Mucosa of rectum (tissue), 2 donors: ENCODE measurements at regions not wholly inside any gene's neighbourhood (a gene's known extent, or its start where the extent isn't known, plus 50 kb on each side); places are given as distances from the start of the nearest gene placed in this dataset.

ENCODE experiments used
- H3K27ac ChIP-seq, 2 donors: one replicate each; pipeline ENCODE4 v1.7.0; 2013; ENCODE audit warnings: inconsistent platforms in 2 of 2, low read depth in 2 of 2, low read length in 2 of 2
- H3K27me3 ChIP-seq, 2 donors: one replicate each; pipeline ENCODE4 v1.7.0; 2013; ENCODE audit warnings: low read length in 2 of 2; ENCODE audit not compliant: control insufficient read depth in 2 of 2, insufficient read depth in 2 of 2
- H3K36me3 ChIP-seq, 2 donors: one replicate each; pipeline ENCODE4 v1.7.0; 2013; ENCODE audit warnings: low read length in 2 of 2; ENCODE audit not compliant: control insufficient read depth in 2 of 2, insufficient read depth in 2 of 2
- H3K4me1 ChIP-seq, 2 donors: one replicate each; pipeline ENCODE4 v1.7.0; 2013; ENCODE audit warnings: low read length in 2 of 2, mild to moderate bottlenecking in 1 of 2; ENCODE audit not compliant: control insufficient read depth in 2 of 2, insufficient read depth in 2 of 2
- H3K4me3 ChIP-seq, 2 donors: one replicate each; pipeline ENCODE4 v1.7.0; 2013; ENCODE audit warnings: low read length in 2 of 2
- H3K9ac ChIP-seq, 2 donors: one replicate each; pipeline ENCODE4 v1.7.0; 2013; ENCODE audit warnings: low read length in 2 of 2, low read depth in 1 of 2, mild to moderate bottlenecking in 1 of 2
- H3K9me3 ChIP-seq, 2 donors: one replicate each; pipeline ENCODE4 v1.7.0; 2013; ENCODE audit warnings: low read length in 2 of 2; ENCODE audit not compliant: control insufficient read depth in 2 of 2
- donor health status: healthy.
- donor health status: Normal muscosa, but diverticular disease.

- Histone ChIP-seq H3K4me1 (no peaks in the 10 kb centered on the region), H3K27ac (no peak overlapping the region)
Observed at GRCh38 chr18:23311351-23312121, 141.6 kb upstream of the RIOK3 start.

GRCh38 chr18:23313379-23313778, 139.7 kb upstream of the RIOK3 start:
- Histone ChIP-seq H3K4me1 (no peaks in the 10 kb centered on the region), H3K27ac (no peak overlapping the region), H3K4me3 (no peak overlapping the region), H3K27me3 (no peaks in the 10 kb centered on the region), H3K36me3 (no peaks in the 10 kb centered on the region), H3K9me3 (no peaks in the 10 kb centered on the region), H3K9ac (no peak overlapping the region)

More at GRCh38 chr18:23311351-23312121, 141.6 kb upstream of the RIOK3 start:
- Histone ChIP-seq H3K9ac (no peak overlapping the region), H3K27me3 (no peaks in the 10 kb centered on the region), H3K9me3 (no peaks in the 10 kb centered on the region), H3K36me3 (no peaks in the 10 kb centered on the region), H3K4me3 (no peak overlapping the region)

GRCh38 chr18:23314672-23315071, 138.4 kb upstream of the RIOK3 start:
- H3K9me3 ChIP-seq, result no peaks in the 10 kb centered on the region
- H3K36me3 ChIP-seq, result no peaks in the 10 kb centered on the region
- no peaks in the 10 kb centered on the region for H3K4me1 ChIP-seq
- H3K27me3 ChIP-seq, result no peaks in the 10 kb centered on the region
- no peak overlapping the region for H3K9ac ChIP-seq
- no peak overlapping the region for H3K27ac ChIP-seq
- H3K4me3 ChIP-seq, result no peak overlapping the region

GRCh38 chr18:23316316-23316715, 136.8 kb upstream of the RIOK3 start:
- no peaks in the 10 kb centered on the region for H3K4me1 ChIP-seq
- no peak overlapping the region for H3K27ac ChIP-seq
- no peaks in the 10 kb centered on the region for H3K36me3 ChIP-seq
- H3K9ac ChIP-seq, result no peak overlapping the region
- no peaks in the 10 kb centered on the region for H3K27me3 ChIP-seq
- H3K9me3 ChIP-seq, result no peaks in the 10 kb centered on the region
- no peak overlapping the region for H3K4me3 ChIP-seq

- Histone ChIP-seq H3K27ac (no peak overlapping the region), H3K4me1 (no peaks in the 10 kb centered on the region), H3K9ac (no peak overlapping the region), H3K4me3 (no peak overlapping the region), H3K27me3 (no peaks in the 10 kb centered on the region), H3K36me3 (no peaks in the 10 kb centered on the region), H3K9me3 (no peaks in the 10 kb centered on the region)
Observed at GRCh38 chr18:23316988-23317387, 136.1 kb upstream of the RIOK3 start.

GRCh38 chr18:23317975-23318675, 135.0 kb upstream of the RIOK3 start:
- no peak overlapping the region for H3K27ac ChIP-seq
- H3K9ac ChIP-seq, result no peak overlapping the region
- H3K4me1 ChIP-seq, result no peaks in the 10 kb centered on the region
- H3K36me3 ChIP-seq, result no peaks in the 10 kb centered on the region
- no peaks in the 10 kb centered on the region for H3K9me3 ChIP-seq
- H3K4me3 ChIP-seq, result no peak overlapping the region
- no peaks in the 10 kb centered on the region for H3K27me3 ChIP-seq

GRCh38 chr18:23320709-23321236, 132.3 kb upstream of the RIOK3 start:
- no peak overlapping the region for H3K27ac ChIP-seq
- H3K9me3 ChIP-seq, result no peaks in the 10 kb centered on the region
- no peaks in the 10 kb centered on the region for H3K36me3 ChIP-seq
- H3K9ac ChIP-seq, result no peak overlapping the region
- no peaks in the 10 kb centered on the region for H3K27me3 ChIP-seq
- H3K4me1 ChIP-seq, result no peaks in the 10 kb centered on the region
- H3K4me3 ChIP-seq, result no peak overlapping the region

GRCh38 chr18:23321996-23322395, 131.1 kb upstream of the RIOK3 start:
- no peaks in the 10 kb centered on the region for H3K27me3 ChIP-seq
- no peaks in the 10 kb centered on the region for H3K9me3 ChIP-seq
- H3K36me3 ChIP-seq, result no peaks in the 10 kb centered on the region
- no peak overlapping the region for H3K9ac ChIP-seq
- no peaks in the 10 kb centered on the region for H3K4me1 ChIP-seq
- no peak overlapping the region for H3K27ac ChIP-seq
- H3K4me3 ChIP-seq, result no peak overlapping the region

- no peak overlapping the region for H3K27ac ChIP-seq
- no peaks in the 10 kb centered on the region for H3K36me3 ChIP-seq
- H3K9me3 ChIP-seq, result no peaks in the 10 kb centered on the region
- no peaks in the 10 kb centered on the region for H3K27me3 ChIP-seq
- no peak overlapping the region for H3K9ac ChIP-seq
- H3K4me3 ChIP-seq, result no peak overlapping the region
- no peaks in the 10 kb centered on the region for H3K4me1 ChIP-seq
Observed at GRCh38 chr18:23324056-23324811, 128.9 kb upstream of the RIOK3 start.

GRCh38 chr18:23324861-23325260, 128.2 kb upstream of the RIOK3 start:
- H3K4me1 ChIP-seq, result no peaks in the 10 kb centered on the region
- H3K27ac ChIP-seq, result no peak overlapping the region
- H3K4me3 ChIP-seq, result no peak overlapping the region

More at GRCh38 chr18:23324861-23325260, 128.2 kb upstream of the RIOK3 start:
- no peaks in the 10 kb centered on the region for H3K36me3 ChIP-seq
- H3K27me3 ChIP-seq, result no peaks in the 10 kb centered on the region
- H3K9ac ChIP-seq, result no peak overlapping the region
- no peaks in the 10 kb centered on the region for H3K9me3 ChIP-seq
